ENCODE measurements at regions not wholly inside any gene's neighbourhood (a gene's known extent, or its start where the extent isn't known, plus 50 kb on each side); places are given as distances from the start of the nearest gene placed in this dataset.

- TF ChIP-seq CTCF (IDR thresholded peaks at IDR 0.05; ENCODE audit: poor library complexity) (no peak), EZH2 (IDR thresholded peaks at IDR 0.05; ENCODE audit: borderline replicate concordance) (no peak)
Observed at GRCh38 chr4:59553063-59553720, 1646.9 kb upstream of the ADGRL3 start.

Data from hepatocyte (in vitro differentiated cells).